ENCODE measurements at regions not wholly inside any gene's neighbourhood (a gene's known extent, or its start where the extent isn't known, plus 50 kb on each side); places are given as distances from the start of the nearest gene placed in this dataset.

DNA sequence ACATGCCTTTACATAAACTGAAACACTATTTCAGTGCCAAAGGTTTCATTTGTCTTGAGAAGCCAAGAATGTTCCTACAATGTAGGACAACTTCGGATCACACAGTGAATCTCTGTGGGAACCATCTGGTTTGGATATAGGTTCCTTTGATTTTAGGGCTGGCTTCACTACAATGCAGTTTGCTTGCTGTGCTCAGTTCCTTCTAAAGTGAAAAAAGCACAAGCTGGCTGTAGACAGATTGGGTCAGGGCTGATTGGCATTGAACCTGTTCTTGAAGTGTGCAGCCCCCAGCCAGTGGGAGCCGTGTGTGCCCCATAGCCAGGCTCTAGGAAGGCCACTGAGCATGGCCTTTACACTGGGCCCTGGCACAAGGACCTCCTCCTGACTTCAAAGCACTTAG, 167.9 kb upstream of the HNRNPA3 start:
- TF ChIP-seq PAF1 (CRISPR knock-in tag; IDR thresholded peaks at IDR 0.05) (no peak), TCF7 (IDR thresholded peaks at IDR 0.05; ENCODE audit: low read depth) (no peak), SNAPC5 (CRISPR knock-in tag; IDR thresholded peaks at IDR 0.05; ENCODE audit: borderline replicate concordance) (no peak), MXI1 (IDR thresholded peaks at IDR 0.05; ENCODE audit: borderline replicate concordance, low read depth, low read length) (no peak), EZH2 (conservative IDR thresholded peaks at IDR 0.05; ENCODE audit: low read depth, low read length) (no peak), CTCF (CRISPR knock-in tag; IDR thresholded peaks at IDR 0.05) (no peak), RFX5 (IDR thresholded peaks at IDR 0.05; ENCODE audit: low read depth, low read length) (no peak), POLR2AphosphoS2 (IDR thresholded peaks at IDR 0.05; ENCODE audit: low read depth, low read length) (no peak), YY1 (IDR thresholded peaks at IDR 0.05; ENCODE audit: insufficient read depth, insufficient replicate concordance, low read depth, low read length) (no peak), ZSCAN20 (CRISPR knock-in tag; IDR thresholded peaks at IDR 0.05; ENCODE audit: borderline replicate concordance) (no peak), ZNF660 (CRISPR knock-in tag; IDR thresholded peaks at IDR 0.05; ENCODE audit: borderline replicate concordance, low read depth) (no peak)

Measured in HepG2 (cell line).